Inflammatory macrophage treated with lipopolysaccharide for 1 hour (primary cell): ENCODE measurements at regions not wholly inside any gene's neighbourhood (a gene's known extent, or its start where the extent isn't known, plus 50 kb on each side); places are given as distances from the start of the nearest gene placed in this dataset.
"Not testable (repeated sequence)": the region's sequence is repeated elsewhere in the genome, so short reads cannot be mapped to it uniquely, and the experiment has no call there.

Source experiments
- DNase-seq, 2 donors: peaks; one replicate each; pipeline ENCODE4 v3.0.0-alpha.2; 2020 to 2022

DNA sequence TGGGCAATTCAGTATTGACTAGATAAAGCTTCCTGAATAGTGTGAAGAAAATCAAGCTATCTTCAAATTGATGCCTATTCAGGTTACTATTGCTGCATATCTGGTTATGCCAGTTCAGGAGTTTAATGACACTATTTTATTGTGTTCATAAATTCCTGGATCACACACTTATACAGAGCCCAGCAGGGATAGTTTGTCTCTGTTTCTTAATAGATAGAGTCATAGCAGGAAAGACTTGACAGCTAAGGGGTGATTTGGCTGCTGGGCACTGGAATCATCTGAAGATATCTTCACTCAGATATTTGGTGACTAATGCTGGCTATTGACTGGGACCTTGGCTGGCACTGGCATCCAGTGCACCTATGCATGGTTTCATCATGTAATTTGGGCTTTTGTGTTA is 187.8 kb downstream of the PYDC2 start:
- no peak for DNase-seq

DNA sequence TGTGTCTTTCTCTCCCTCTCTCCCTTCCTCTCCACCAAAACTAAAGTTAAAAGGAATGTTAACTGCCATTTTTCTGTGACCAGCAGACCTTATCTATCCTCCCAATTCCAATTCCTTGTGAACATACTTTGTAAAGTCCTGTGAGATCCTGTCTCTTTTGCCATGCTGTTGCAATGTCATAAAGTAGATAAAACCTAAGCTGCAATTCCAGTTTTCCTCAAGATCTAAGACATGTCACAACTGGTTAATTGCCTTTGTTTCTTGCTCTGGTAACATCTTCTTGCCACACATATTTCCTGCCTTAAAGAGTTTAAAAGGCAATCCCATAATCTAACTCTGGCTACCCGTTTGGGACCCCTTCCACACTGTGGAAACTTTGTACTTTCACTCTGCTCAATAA is 188.7 kb downstream of the PYDC2 start:
- DNase-seq: no peak

DNA sequence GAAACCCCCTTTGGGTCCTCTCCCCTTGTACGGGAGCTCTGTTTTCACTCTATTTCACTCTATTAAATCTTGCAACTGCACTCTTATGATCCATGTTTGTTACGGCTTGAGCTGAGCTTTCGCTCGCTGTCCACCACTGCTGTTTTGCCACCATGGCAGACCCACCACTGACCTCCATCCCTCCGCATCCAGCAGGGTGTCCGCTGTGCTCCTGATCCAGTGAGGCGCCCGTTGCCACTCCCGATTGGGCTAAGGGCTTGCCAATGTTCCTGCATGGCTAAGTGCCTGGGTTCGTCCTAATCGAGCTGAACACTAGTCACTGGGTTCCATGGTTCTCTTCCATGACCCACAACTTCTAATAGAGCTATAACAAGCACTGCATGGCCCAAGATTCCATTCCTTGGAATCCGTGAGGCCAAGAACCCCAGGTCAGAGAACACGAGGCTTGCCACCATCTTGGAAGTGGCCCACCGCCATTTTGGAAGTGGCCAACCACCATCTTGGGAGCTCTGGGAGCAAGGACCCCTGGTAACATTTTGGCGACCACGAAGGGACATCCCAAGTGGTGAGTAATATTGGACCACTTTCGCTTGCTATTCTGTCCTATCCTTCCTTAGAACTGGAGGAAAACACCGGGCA is 197.9 kb downstream of the PYDC2 start:
- DNase-seq: not testable (repeated sequence)

GRCh38 chr3:191662150-191662549 is 201.2 kb downstream of the PYDC2 start:
- not testable (repeated sequence) for DNase-seq

- no peak for DNase-seq
Measured at GRCh38 chr3:191680989-191681597, 220.1 kb downstream of the PYDC2 start.

GRCh38 chr3:191682961-191683360 is 222.0 kb downstream of the PYDC2 start:
- DNase-seq: no peak

- no peak for DNase-seq
Measured at GRCh38 chr3:191686626-191687025, 225.7 kb downstream of the PYDC2 start.

- no peak for DNase-seq
Measured at GRCh38 chr3:191688756-191689433, 227.9 kb downstream of the PYDC2 start.

DNA sequence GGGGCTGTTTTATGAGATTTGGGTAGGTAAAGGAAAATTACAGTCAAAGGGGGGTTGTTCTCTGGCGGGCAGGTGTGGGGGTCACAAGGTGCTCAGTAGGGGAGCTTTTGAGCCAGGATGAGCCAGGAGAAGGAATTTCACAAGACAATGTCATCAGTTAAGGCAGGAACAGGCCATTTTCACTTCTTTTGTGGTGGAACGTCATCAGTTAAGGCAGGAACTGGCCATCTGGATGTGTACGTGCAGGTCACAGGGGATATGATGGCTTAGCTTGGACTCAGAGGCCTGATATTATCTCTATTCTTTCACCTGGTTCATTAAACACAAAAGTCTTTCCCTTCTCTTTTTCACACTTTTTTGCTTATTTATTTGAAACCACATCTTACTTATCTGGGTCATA is 230.2 kb downstream of the PYDC2 start:
- DNase-seq: not testable (repeated sequence)

- DNase-seq: no peak
Measured at GRCh38 chr3:191695131-191695814, 234.3 kb downstream of the PYDC2 start.

- DNase-seq: no peak
Measured at GRCh38 chr3:191695815-191696153, 234.8 kb downstream of the PYDC2 start.

GRCh38 chr3:191696348-191696747 is 235.4 kb downstream of the PYDC2 start:
- DNase-seq: no peak

GRCh38 chr3:191699546-191699945 is 238.6 kb downstream of the PYDC2 start:
- DNase-seq: no peak

DNA sequence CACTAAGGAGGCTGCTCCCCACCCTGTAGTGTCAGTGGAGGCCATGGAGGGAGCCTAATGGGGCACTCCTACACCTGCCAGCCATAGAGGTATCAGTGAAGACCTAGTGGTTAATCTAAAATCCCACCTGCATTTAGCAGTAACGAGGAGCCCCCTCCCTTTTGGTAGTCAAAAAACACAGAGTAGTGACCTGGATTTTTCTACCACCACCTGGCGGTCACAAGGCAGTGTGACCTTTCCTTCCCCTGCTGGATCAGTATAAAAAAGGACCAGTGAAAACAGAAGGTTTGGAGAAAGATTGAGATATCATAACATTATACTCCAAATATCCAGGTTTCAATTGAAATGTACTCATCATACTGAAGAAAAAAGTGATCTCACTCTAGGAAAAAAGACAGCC is 241.2 kb downstream of the PYDC2 start:
- no peak for DNase-seq

- DNase-seq: no peak
Measured at GRCh38 chr3:191707817-191708216, 246.9 kb downstream of the PYDC2 start.

GRCh38 chr3:191715585-191715984 is 254.6 kb downstream of the PYDC2 start:
- DNase-seq: no peak

DNA sequence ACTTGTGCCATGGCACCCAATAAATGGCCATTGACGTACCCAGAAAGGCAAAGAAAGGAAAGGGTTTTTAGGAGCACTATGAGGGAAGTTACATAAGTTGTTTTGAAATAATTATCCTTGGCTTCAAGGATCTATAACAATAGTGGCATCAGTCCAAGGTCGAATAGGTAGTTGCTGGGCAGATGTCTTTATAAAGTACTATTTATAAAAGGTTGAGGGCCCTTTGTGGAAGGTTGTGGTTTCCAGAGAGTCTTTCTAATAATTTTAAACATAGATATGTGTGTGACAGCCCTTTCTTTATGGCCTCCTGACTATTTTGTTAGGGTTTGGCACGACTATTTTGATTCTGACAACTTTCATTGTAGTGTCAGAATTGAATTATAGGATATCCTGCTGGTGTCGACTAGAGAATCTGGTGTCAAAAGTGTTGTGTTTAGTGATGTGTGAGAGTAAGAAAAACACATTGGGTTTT is 260.5 kb downstream of the PYDC2 start:
- no peak for DNase-seq

GRCh38 chr3:191721990-191722389 is 261.0 kb downstream of the PYDC2 start:
- no peak for DNase-seq

DNA sequence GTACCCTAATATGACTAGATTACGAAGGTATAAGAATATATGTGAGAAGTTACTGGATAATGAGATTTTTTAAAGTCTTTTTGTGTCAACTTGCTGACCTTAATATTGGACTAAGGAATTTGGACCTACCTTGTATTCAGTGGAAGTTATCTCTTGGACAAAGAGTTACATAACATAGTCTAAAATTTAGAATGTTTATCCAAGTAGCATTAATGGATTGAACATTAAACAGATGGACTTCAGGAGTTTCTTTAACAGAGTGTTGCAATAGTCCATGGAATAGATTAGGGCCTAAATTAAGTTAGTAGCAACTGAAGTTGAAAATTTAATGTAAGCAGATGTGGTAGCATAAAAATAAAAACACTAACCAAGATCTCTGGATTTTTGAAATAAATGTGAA is 266.4 kb downstream of the PYDC2 start:
- no peak for DNase-seq

- DNase-seq: no peak
Measured at GRCh38 chr3:191728186-191728585, 267.2 kb downstream of the PYDC2 start.

DNA sequence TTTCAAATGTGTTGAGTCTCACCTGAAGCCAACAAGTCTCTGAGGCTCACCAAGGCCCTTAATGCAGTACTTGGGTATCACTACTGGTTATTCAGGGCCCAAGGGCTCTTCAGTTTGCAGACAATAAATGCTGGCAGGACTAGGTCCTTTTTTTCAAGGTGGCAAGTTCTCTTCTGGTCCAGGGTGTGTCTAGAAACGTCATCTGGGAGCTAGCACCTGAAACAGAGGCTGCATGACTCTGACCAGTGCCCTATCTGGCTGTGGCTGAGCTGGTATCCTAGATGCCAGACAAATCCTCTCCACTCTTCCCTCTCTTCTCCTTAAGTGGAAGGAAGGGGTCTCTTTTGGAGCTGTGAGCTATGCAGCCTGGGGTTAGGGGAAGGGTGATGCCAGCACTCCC is 276.8 kb downstream of the PYDC2 start:
- DNase-seq: no peak

- DNase-seq: no peak
Measured at GRCh38 chr3:191740712-191741111, 279.7 kb downstream of the PYDC2 start.

GRCh38 chr3:191741847-191742350 is 280.9 kb downstream of the PYDC2 start:
- not testable (repeated sequence) for DNase-seq

DNA sequence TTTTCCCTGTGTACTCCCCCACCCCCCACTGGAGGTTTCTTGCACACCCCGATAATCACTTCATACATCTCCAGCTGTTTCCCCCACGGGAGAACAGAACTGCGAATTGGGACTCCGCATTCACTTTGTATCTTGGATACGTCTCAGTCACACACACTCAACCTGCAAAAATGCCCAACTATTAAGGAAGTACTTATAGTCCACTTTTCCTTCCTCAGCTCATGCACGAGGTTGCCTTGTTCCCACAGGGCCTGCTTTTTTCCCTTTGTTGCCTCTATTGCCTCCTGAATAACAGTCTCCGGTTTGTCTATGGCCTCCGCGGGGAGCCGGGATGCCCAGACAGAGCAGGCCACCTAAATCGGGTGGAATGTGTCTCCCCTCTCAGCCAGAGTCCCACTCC is 282.3 kb downstream of the PYDC2 start:
- DNase-seq: no peak
